ENCODE measurements at regions not wholly inside any gene's neighbourhood (a gene's known extent, or its start where the extent isn't known, plus 50 kb on each side); places are given as distances from the start of the nearest gene placed in this dataset.

- Histone ChIP-seq H3K9ac (ENCODE audit: low read length) (no peak overlapping the region), H3K4me3 (ENCODE audit: low read length) (no peak overlapping the region), H3K79me2 (ENCODE audit: low read length) (no peaks in the 10 kb centered on the region), H2AFZ (ENCODE audit: low read length) (no peak overlapping the region), H3K4me2 (ENCODE audit: low read depth, low read length) (no peak overlapping the region), H3K36me3 (replicated peaks; ENCODE audit: insufficient read depth, low read length) (no peaks in the 10 kb centered on the region), H3K4me1 (ENCODE audit: low read length) (no peaks in the 10 kb centered on the region), H3K27me3 (replicated peaks; ENCODE audit: insufficient read depth, low read length) (no peaks in the 10 kb centered on the region), H4K20me1 (ENCODE audit: insufficient read depth, low read length) (no peaks in the 10 kb centered on the region), H3K27ac (ENCODE audit: low read length) (no peak overlapping the region), H3K9me2 (replicated peaks; ENCODE audit: insufficient read depth, low read length) (no peaks in the 10 kb centered on the region), H3K9me3 (replicated peaks; ENCODE audit: insufficient read depth, low read length) (no peaks in the 10 kb centered on the region), H3F3A (ENCODE audit: insufficient read depth, low read length) (no peaks in the 10 kb centered on the region)
- no peak for TF ChIP-seq EZH2 (optimal IDR thresholded peaks at IDR 0.05; ENCODE audit: low read depth, low read length)
- TF ChIP-seq CTCF (IDR thresholded peaks at IDR 0.05; ENCODE audit: low read length) = no peak
- no peak for TF ChIP-seq EZH2phosphoT487 (IDR thresholded peaks at IDR 0.05; ENCODE audit: low read length)
- no peak for DNase-seq
These were observed 352.5 kb upstream of the CCDC196 start for GRCh38 chr14:66133666-66134065.

DNA sequence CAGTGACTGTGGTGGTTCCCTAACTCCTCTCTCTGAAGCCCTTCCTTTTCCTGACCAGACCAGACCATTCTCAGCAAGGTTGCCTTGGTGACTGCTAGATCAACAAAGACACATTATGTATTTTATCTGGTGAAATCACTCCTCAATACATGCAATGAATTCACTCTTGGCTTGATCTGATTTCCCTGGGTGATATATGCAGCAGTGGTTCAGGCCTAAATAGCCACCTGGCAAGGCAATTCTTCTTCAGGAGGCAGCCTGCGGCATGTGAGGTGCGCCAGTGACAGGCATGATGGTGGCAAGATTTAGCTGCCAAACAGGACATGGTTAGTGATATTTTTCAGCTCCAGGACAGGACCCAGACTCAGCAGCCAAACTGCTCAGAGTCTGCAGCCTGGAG is 350.3 kb upstream of the CCDC196 start:
- DNase-seq = no peak
- Histone ChIP-seq H3K9ac (ENCODE audit: low read length) (no peak overlapping the region), H3K9me3 (replicated peaks; ENCODE audit: insufficient read depth, low read length) (no peaks in the 10 kb centered on the region), H3K9me2 (replicated peaks; ENCODE audit: insufficient read depth, low read length) (no peaks in the 10 kb centered on the region), H4K20me1 (ENCODE audit: insufficient read depth, low read length) (no peaks in the 10 kb centered on the region), H3K27me3 (replicated peaks; ENCODE audit: insufficient read depth, low read length) (no peaks in the 10 kb centered on the region), H3K79me2 (ENCODE audit: low read length) (no peaks in the 10 kb centered on the region), H3K36me3 (replicated peaks; ENCODE audit: insufficient read depth, low read length) (no peaks in the 10 kb centered on the region), H3F3A (ENCODE audit: insufficient read depth, low read length) (no peaks in the 10 kb centered on the region), H3K4me2 (ENCODE audit: low read depth, low read length) (no peak overlapping the region), H3K27ac (ENCODE audit: low read length) (no peak overlapping the region), H2AFZ (ENCODE audit: low read length) (no peak overlapping the region), H3K4me1 (ENCODE audit: low read length) (no peaks in the 10 kb centered on the region), H3K4me3 (ENCODE audit: low read length) (no peak overlapping the region)
- TF ChIP-seq EZH2 (optimal IDR thresholded peaks at IDR 0.05; ENCODE audit: low read depth, low read length) (no peak), EZH2phosphoT487 (IDR thresholded peaks at IDR 0.05; ENCODE audit: low read length) (no peak), CTCF (IDR thresholded peaks at IDR 0.05; ENCODE audit: low read length) (no peak)

DNA sequence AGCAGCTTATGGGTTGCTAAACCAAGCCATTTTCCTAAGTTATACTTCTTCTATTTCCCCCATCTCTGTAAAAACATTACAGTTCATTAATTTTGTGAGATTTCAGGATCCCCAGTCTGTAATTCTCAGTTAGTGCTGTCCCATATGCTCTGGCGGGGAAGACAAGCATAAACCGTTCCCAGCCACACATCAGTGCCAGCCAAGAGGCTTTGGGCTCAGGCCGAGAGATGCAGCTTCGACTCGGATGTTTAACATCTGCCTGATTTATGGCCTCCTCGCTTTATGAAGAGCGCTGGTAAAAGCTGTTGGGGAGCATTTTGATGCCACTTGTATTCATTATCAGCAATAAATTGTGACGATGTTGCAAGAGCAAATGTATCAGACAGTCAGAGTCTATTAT is 349.1 kb upstream of the CCDC196 start:
- no peak overlapping the region for H3K27ac ChIP-seq (ENCODE audit: low read length)
- H2AFZ ChIP-seq (ENCODE audit: low read length) = no peak overlapping the region
- H3K4me2 ChIP-seq (ENCODE audit: low read depth, low read length) = no peak overlapping the region
- TF ChIP-seq EZH2phosphoT487 (IDR thresholded peaks at IDR 0.05; ENCODE audit: low read length) (no peak), EZH2 (optimal IDR thresholded peaks at IDR 0.05; ENCODE audit: low read depth, low read length) (no peak), CTCF (IDR thresholded peaks at IDR 0.05; ENCODE audit: low read length) (no peak)
- H3K4me3 ChIP-seq (ENCODE audit: low read length) = no peak overlapping the region
- H3K9me3 ChIP-seq (replicated peaks; ENCODE audit: insufficient read depth, low read length) = no peaks in the 10 kb centered on the region
- no peaks in the 10 kb centered on the region for H3K36me3 ChIP-seq (replicated peaks; ENCODE audit: insufficient read depth, low read length)
- no peaks in the 10 kb centered on the region for H3K27me3 ChIP-seq (replicated peaks; ENCODE audit: insufficient read depth, low read length)
- H3K9me2 ChIP-seq (replicated peaks; ENCODE audit: insufficient read depth, low read length) = no peaks in the 10 kb centered on the region
- H4K20me1 ChIP-seq (ENCODE audit: insufficient read depth, low read length) = no peaks in the 10 kb centered on the region
- no peaks in the 10 kb centered on the region for H3K79me2 ChIP-seq (ENCODE audit: low read length)
- no peak overlapping the region for H3K9ac ChIP-seq (ENCODE audit: low read length)
- H3F3A ChIP-seq (ENCODE audit: insufficient read depth, low read length) = no peaks in the 10 kb centered on the region
- DNase-seq = no peak
- no peaks in the 10 kb centered on the region for H3K4me1 ChIP-seq (ENCODE audit: low read length)
